CD4-positive, CD25-positive, alpha-beta regulatory T cell (primary cell): ENCODE measurements at regions not wholly inside any gene's neighbourhood (a gene's known extent, or its start where the extent isn't known, plus 50 kb on each side); places are given as distances from the start of the nearest gene placed in this dataset.

ENCODE experiments used
- ATAC-seq, 2 donors: fragments of 150-1000 bp; cut with Tn5 transposase; one replicate each; pipeline ENCODE4 v1.10.0; 2021; ENCODE audit warnings: low read depth in 2 of 2, moderate number of reproducible peaks in 2 of 2, moderate library complexity in 1 of 2
- DNase-seq, 3 donors: peaks; one replicate each; pipeline versions ENCODE4 v3.0.0 to v3.0.0-alpha.2; 2012 to 2022; ENCODE audit warnings: mixed read lengths in 1 of 3
- H3K27ac ChIP-seq: one replicate; pipeline ENCODE4 v1.7.0; 2013; ENCODE audit warnings: mild to moderate bottlenecking, low read length; ENCODE audit not compliant: insufficient read depth, poor library complexity, severe bottlenecking
- H3K27me3 ChIP-seq: one replicate; pipeline ENCODE4 v1.7.0; 2013; ENCODE audit warnings: low read length; ENCODE audit not compliant: control insufficient read depth, insufficient read depth
- H3K36me3 ChIP-seq: one replicate; pipeline ENCODE4 v1.7.0; 2013; ENCODE audit warnings: mild to moderate bottlenecking, low read length, moderate library complexity; ENCODE audit not compliant: control insufficient read depth, insufficient read depth
- H3K4me1 ChIP-seq: 2 replicates; pipeline ENCODE4 v1.7.0; 2013; ENCODE audit warnings: mild to moderate bottlenecking, low read length; ENCODE audit not compliant: insufficient read depth, control insufficient read depth, poor library complexity, severe bottlenecking
- H3K4me3 ChIP-seq: one replicate; pipeline ENCODE4 v1.7.0; 2013; ENCODE audit warnings: low read depth, mild to moderate bottlenecking, low read length, moderate library complexity
- H3K9me3 ChIP-seq, 2 experiments: 1 replicate in 1 of 2; 2 replicates in 1 of 2; pipeline ENCODE4 v1.7.0; 2013; ENCODE audit warnings: low read length in 2 of 2, mild to moderate bottlenecking in 1 of 2, moderate library complexity in 1 of 2; ENCODE audit not compliant: control insufficient read depth in 2 of 2
- H3K27ac Mint-ChIP-seq, 3 donors: one replicate each; pipeline ENCODE4 v1.8.0; 2020 to 2022; ENCODE audit warnings: mild to moderate bottlenecking in 3 of 3, mixed read lengths in 3 of 3, moderate library complexity in 2 of 3
- H3K27me3 Mint-ChIP-seq: one replicate; pipeline ENCODE4 v1.8.0; 2022; ENCODE audit warnings: mild to moderate bottlenecking, mixed read lengths
- H3K36me3 Mint-ChIP-seq: one replicate; pipeline ENCODE4 v1.8.0; 2020; ENCODE audit warnings: mixed read lengths
- H3K4me1 Mint-ChIP-seq, 4 donors: one replicate each; pipeline ENCODE4 v1.8.0; 2020 to 2022; ENCODE audit warnings: mixed read lengths in 4 of 4, mild to moderate bottlenecking in 1 of 4
- H3K4me3 Mint-ChIP-seq, 4 donors: one replicate each; pipeline ENCODE4 v1.8.0; 2020 to 2022; ENCODE audit warnings: mild to moderate bottlenecking in 4 of 4, mixed read lengths in 4 of 4, moderate library complexity in 3 of 4
- H3K9me3 Mint-ChIP-seq, 7 donors: one replicate each; pipeline ENCODE4 v1.8.0; 2020 to 2022; ENCODE audit warnings: mixed read lengths in 7 of 7, mild to moderate bottlenecking in 3 of 7, moderate library complexity in 2 of 7

GRCh38 chr3:103167850-103168249 lies 733.0 kb downstream of the ZPLD1 start:
- DNase-seq (no peak), ATAC-seq (no peak)
- Mint-ChIP-seq H3K4me1 (peaks cover 0 to 4% (median 0%) of the 10 kb centered on the region in 4 donors), H3K9me3 (peaks cover 0 to 16% (median 4%) of the 10 kb centered on the region in 7 donors), H3K27ac (no peak overlapping the region), H3K36me3 (no peaks in the 10 kb centered on the region), H3K27me3 (no peaks in the 10 kb centered on the region), H3K4me3 (no peak overlapping the region)
- Histone ChIP-seq H3K36me3 (no peaks in the 10 kb centered on the region), H3K27me3 (no peaks in the 10 kb centered on the region), H3K27ac (no peak overlapping the region), H3K4me3 (no peak overlapping the region), H3K4me1 (no peaks in the 10 kb centered on the region), H3K9me3 (no peaks in the 10 kb centered on the region)

GRCh38 chr3:103169289-103169688 lies 734.5 kb downstream of the ZPLD1 start:
- Mint-ChIP-seq H3K27me3 (no peaks in the 10 kb centered on the region), H3K4me3 (no peak overlapping the region), H3K9me3 (peaks cover 0 to 16% (median 4%) of the 10 kb centered on the region in 7 donors), H3K27ac (no peak overlapping the region), H3K4me1 (peaks cover 0 to 4% (median 0%) of the 10 kb centered on the region in 4 donors), H3K36me3 (no peaks in the 10 kb centered on the region)
- Histone ChIP-seq H3K9me3 (no peaks in the 10 kb centered on the region), H3K27ac (no peak overlapping the region), H3K36me3 (no peaks in the 10 kb centered on the region), H3K4me1 (no peaks in the 10 kb centered on the region), H3K27me3 (no peaks in the 10 kb centered on the region), H3K4me3 (no peak overlapping the region)
- no peak for DNase-seq
- no peak for ATAC-seq

- Mint-ChIP-seq H3K36me3 (no peaks in the 10 kb centered on the region), H3K4me1 (peaks cover 0 to 4% (median 0%) of the 10 kb centered on the region in 4 donors), H3K9me3 (peaks cover 0 to 16% (median 4%) of the 10 kb centered on the region in 7 donors), H3K4me3 (no peak overlapping the region), H3K27ac (no peak overlapping the region), H3K27me3 (no peaks in the 10 kb centered on the region)
- ATAC-seq: no peak
- no peak for DNase-seq
- Histone ChIP-seq H3K9me3 (no peaks in the 10 kb centered on the region), H3K27me3 (no peaks in the 10 kb centered on the region), H3K27ac (no peak overlapping the region), H3K4me3 (no peak overlapping the region), H3K4me1 (no peaks in the 10 kb centered on the region), H3K36me3 (no peaks in the 10 kb centered on the region)
Observed at GRCh38 chr3:103170651-103171050, 735.8 kb downstream of the ZPLD1 start.

- Histone ChIP-seq H3K36me3 (no peaks in the 10 kb centered on the region), H3K27ac (no peak overlapping the region), H3K4me3 (no peak overlapping the region), H3K4me1 (no peaks in the 10 kb centered on the region), H3K9me3 (no peaks in the 10 kb centered on the region), H3K27me3 (no peaks in the 10 kb centered on the region)
- no peak for DNase-seq
- H3K27me3 Mint-ChIP-seq: no peaks in the 10 kb centered on the region
- H3K36me3 Mint-ChIP-seq: no peaks in the 10 kb centered on the region
- H3K4me1 Mint-ChIP-seq: no peaks in the 10 kb centered on the region
- H3K9me3 Mint-ChIP-seq: peaks cover 0 to 10% (median 3%) of the 10 kb centered on the region in 7 donors
- H3K4me3 Mint-ChIP-seq: no peak overlapping the region
- ATAC-seq: no peak
- no peak overlapping the region for H3K27ac Mint-ChIP-seq
Observed at GRCh38 chr3:103173940-103174339, 739.1 kb downstream of the ZPLD1 start.

GRCh38 chr3:103181160-103181559 lies 746.3 kb downstream of the ZPLD1 start:
- no peak overlapping the region for H3K4me3 ChIP-seq
- H3K27ac ChIP-seq: no peak overlapping the region
- Mint-ChIP-seq H3K4me3 (no peak overlapping the region), H3K9me3 (peaks cover 0 to 6% (median 4%) of the 10 kb centered on the region in 7 donors), H3K4me1 (no peaks in the 10 kb centered on the region), H3K36me3 (no peaks in the 10 kb centered on the region), H3K27me3 (no peaks in the 10 kb centered on the region), H3K27ac (no peak overlapping the region)
- peaks cover 0 to 5% of the 10 kb centered on the region in 2 experiments for H3K9me3 ChIP-seq
- no peaks in the 10 kb centered on the region for H3K36me3 ChIP-seq
- DNase-seq (no peak), ATAC-seq (no peak)
- H3K27me3 ChIP-seq: no peaks in the 10 kb centered on the region
- no peaks in the 10 kb centered on the region for H3K4me1 ChIP-seq

- Histone ChIP-seq H3K4me3 (no peak overlapping the region), H3K27ac (no peak overlapping the region), H3K36me3 (no peaks in the 10 kb centered on the region), H3K9me3 (peaks cover 0 to 5% of the 10 kb centered on the region in 2 experiments), H3K27me3 (no peaks in the 10 kb centered on the region), H3K4me1 (no peaks in the 10 kb centered on the region)
- Mint-ChIP-seq H3K9me3 (peaks cover 0 to 8% (median 3%) of the 10 kb centered on the region in 7 donors), H3K27ac (no peak overlapping the region), H3K4me1 (no peaks in the 10 kb centered on the region), H3K27me3 (no peaks in the 10 kb centered on the region), H3K4me3 (no peak overlapping the region), H3K36me3 (no peaks in the 10 kb centered on the region)
- ATAC-seq (no peak), DNase-seq (no peak)
Observed at GRCh38 chr3:103184772-103185171, 750.0 kb downstream of the ZPLD1 start.

- ATAC-seq: no peak
- Mint-ChIP-seq H3K36me3 (no peaks in the 10 kb centered on the region), H3K27ac (no peak overlapping the region)
Observed at GRCh38 chr3:103189941-103190340, 755.1 kb downstream of the ZPLD1 start.

GRCh38 chr3:103195216-103195615 lies 760.4 kb downstream of the ZPLD1 start:
- H3K27ac ChIP-seq: no peak overlapping the region
- Mint-ChIP-seq H3K36me3 (no peaks in the 10 kb centered on the region), H3K4me1 (no peaks in the 10 kb centered on the region), H3K27me3 (no peaks in the 10 kb centered on the region), H3K9me3 (peaks cover 0 to 13% (median 4%) of the 10 kb centered on the region in 7 donors), H3K27ac (no peak overlapping the region), H3K4me3 (no peak overlapping the region)
- no peaks in the 10 kb centered on the region for H3K9me3 ChIP-seq
- DNase-seq (no peak), ATAC-seq (no peak)
- H3K4me3 ChIP-seq: no peak overlapping the region
- H3K4me1 ChIP-seq: no peaks in the 10 kb centered on the region
- no peaks in the 10 kb centered on the region for H3K36me3 ChIP-seq
- no peaks in the 10 kb centered on the region for H3K27me3 ChIP-seq

More at GRCh38 chr3:103189941-103190340, 755.1 kb downstream of the ZPLD1 start:
- no peak for DNase-seq
- peaks cover 0 to 4% (median 1%) of the 10 kb centered on the region in 7 donors for H3K9me3 Mint-ChIP-seq
- H3K27ac ChIP-seq: no peak overlapping the region
- no peak overlapping the region for H3K4me3 Mint-ChIP-seq
- no peaks in the 10 kb centered on the region for H3K4me1 ChIP-seq
- peaks cover 0 to 5% of the 10 kb centered on the region in 2 experiments for H3K9me3 ChIP-seq
- no peaks in the 10 kb centered on the region for H3K27me3 Mint-ChIP-seq
- H3K4me3 ChIP-seq: no peak overlapping the region
- no peaks in the 10 kb centered on the region for H3K4me1 Mint-ChIP-seq
- no peaks in the 10 kb centered on the region for H3K27me3 ChIP-seq
- H3K36me3 ChIP-seq: no peaks in the 10 kb centered on the region
